HG03066 (cell line): ENCODE measurements at regions not wholly inside any gene's neighbourhood (a gene's known extent, or its start where the extent isn't known, plus 50 kb on each side); places are given as distances from the start of the nearest gene placed in this dataset.
A peak's percentile ranks its signal among the peaks of the same experiment; 100 is the strongest.
"Not testable (repeated sequence)": the region's sequence is repeated elsewhere in the genome, so short reads cannot be mapped to it uniquely, and the experiment has no call there.

Experiments
- ATAC-seq: cut with Tn5 transposase; IDR thresholded peaks from one replicate; pipeline ENCODE4 v1.9.1; 2021; ENCODE audit warnings: low read depth; ENCODE audit not compliant: unreplicated experiment

DNA sequence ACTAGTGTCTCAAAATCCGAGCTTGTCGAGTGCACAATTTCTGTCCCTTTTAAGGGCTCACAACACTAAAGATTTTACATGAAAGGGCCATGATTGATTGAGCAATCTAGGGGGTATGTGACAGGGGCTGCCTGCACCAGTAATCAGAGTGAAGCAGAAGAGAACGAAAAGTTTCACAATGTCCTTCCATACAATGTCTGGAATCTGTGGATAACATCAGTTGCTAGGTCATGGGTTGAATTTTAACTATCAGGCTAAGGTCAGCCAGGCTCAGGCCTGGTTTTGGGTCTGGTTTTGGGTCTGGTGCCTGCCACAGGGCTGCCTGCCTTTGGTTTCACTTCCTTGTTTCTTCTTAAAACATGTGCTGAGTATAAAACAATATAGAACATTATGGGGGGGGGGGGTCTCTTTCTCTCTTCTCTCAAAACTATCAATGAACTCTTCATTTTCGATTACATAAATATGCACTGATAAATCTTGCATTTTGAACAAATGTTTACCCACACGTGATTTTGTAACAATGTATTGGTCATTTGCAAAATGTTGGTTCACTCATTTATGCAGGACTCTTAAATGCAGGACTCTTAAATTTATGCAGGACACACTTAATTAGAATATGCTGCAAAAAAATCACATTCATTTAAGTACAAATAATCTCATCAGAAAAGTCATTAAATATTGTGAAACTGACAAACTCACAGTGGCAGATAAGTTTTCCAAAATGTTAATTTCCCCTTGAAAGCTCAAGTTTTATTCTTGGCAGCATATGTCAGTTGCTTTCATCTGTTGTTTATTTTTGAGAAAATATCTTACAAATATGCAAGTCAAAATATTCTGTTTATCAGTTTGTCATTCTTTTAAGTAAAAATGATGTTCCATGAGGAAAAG is 290.5 kb upstream of the KYNU start:
- ATAC-seq: no peak

DNA sequence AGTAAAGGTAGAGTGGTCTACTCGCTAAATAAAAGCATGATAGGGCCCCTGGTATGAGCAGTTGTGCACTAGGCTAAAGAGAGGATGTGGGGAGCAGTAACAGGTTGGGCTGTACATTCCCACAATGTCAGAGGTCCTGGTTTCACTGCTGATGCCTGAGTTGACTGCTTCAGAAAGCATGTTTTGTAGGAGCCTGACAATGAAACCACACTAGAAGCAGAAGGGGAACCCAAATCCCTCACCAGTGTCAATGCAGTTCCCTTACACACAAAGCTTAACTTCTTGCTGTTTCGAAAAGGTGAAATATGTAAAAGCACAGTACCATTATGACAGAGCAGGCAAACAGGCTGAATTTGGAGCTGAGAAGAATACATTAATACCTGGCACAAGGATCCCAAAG is 291.7 kb upstream of the KYNU start:
- peak; percentile 67 for ATAC-seq

GRCh38 chr2:142582317-142582716 is 295.1 kb upstream of the KYNU start:
- ATAC-seq: no peak

GRCh38 chr2:142581491-142581890 is 296.0 kb upstream of the KYNU start:
- ATAC-seq: no peak

- no peak for ATAC-seq
Measured at GRCh38 chr2:142580691-142581090, 296.8 kb upstream of the KYNU start.

- ATAC-seq: no peak
Measured at GRCh38 chr2:142575561-142575960, 301.9 kb upstream of the KYNU start.

GRCh38 chr2:142574388-142574787 is 303.1 kb upstream of the KYNU start:
- no peak for ATAC-seq

GRCh38 chr2:142572346-142573132 is 304.9 kb upstream of the KYNU start:
- ATAC-seq: no peak

DNA sequence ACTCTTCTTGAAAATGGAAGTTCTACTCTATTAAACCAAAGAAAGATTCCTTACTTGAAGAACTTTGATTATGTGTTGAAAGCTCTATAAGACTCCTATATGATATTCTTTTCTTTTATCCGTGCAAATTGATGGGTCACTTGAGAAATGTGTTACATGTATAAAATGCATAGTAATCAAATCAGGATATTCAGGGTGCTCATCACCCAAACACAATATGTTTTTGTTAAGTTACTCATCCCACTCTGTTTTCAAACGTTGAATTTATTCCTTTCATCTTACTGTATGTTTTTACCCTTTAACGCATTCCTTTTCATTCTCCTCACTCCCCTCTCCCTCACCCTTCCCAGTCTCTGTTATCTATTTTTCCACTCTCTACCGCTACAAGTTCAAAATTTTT is 305.5 kb upstream of the KYNU start:
- no peak for ATAC-seq

- no peak for ATAC-seq
Measured at GRCh38 chr2:142562900-142563299, 314.6 kb upstream of the KYNU start.

DNA sequence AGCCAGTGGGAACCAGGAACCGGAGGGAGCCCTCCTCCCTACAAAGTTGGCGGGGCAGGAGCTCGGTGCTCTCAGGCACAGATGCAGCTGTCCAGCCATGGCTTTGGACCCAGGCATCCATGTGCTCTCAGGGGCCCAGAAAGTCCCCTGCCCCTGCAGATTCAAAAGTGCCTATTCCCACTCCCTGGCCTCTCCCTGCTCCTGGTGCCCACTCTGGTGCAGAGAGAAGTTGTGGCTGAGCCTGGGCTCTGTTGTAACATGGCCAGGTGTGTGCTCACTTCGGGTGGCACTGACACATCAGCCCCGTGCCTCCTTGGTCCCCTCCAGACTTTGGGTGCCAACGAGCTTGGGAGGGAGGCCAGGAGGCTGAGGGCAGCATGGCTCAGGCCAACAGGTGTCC is 315.8 kb upstream of the KYNU start:
- ATAC-seq: no peak

- no peak for ATAC-seq
Measured at GRCh38 chr2:142557391-142557790, 320.1 kb upstream of the KYNU start.

DNA sequence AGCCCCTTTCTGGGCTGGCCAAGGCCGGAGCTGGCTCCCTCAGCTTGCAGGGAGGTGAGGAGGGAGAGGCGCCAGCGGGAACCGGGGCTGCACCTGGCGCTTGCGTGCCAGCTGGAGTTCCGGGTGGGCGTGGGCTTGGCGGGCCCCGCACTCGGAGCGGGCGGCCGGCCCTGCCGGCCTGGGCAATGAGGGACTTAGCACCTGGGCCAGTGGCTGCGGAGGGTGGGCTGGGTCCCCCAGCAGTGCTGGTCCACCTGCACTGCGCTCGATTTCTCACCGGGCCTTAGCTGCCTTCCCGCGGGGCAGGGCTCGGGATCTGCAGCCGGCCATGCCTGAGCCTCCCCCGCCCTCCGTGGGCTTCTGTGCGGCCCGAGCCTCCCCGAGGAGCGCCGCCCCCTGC is 331.5 kb upstream of the KYNU start:
- ATAC-seq: not testable (repeated sequence)

DNA sequence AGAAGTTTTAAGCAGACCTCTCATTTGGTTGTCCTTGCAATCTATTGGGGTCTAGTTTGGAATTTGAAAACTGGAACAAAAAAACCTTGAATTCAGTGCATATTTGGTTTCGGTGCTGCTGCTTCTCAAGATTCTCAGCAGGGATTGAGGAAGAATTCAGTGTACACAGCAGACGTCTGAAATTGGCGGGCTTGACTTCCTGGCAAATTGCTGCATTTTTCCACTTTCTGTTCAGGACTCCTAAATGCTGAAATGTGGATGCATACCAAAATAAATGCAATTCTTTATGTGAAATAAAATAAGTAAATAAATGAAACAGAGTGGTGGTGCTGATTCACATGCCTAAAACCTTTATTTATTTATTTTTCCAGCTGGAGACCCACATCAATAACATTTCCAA is 332.4 kb upstream of the KYNU start:
- no peak for ATAC-seq

DNA sequence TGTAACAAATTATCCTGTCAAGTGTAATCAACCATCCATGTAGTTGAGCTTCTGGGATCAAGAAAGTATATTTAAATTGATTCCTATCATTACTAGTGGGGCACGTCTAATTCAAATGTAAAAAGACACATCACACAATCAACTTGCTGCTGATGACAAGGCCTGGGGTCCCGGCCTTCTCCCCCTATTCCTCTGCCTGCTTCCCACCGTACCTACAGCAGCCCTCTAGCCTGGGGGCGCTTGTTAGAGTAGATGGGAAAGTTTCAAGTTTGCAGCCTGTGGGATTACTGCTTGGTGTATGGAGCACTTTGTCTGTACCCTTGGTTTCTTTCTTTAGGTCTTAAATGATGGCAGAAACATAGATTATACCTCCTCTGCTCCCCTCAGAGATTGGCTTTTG is 333.3 kb upstream of the KYNU start:
- no peak for ATAC-seq

GRCh38 chr2:142542431-142542910 is 335.0 kb upstream of the KYNU start:
- ATAC-seq: no peak

GRCh38 chr2:142536966-142537365 is 340.5 kb upstream of the KYNU start:
- no peak for ATAC-seq

GRCh38 chr2:142536492-142536891 is 341.0 kb upstream of the KYNU start:
- no peak for ATAC-seq

GRCh38 chr2:142535311-142535710 is 342.2 kb upstream of the KYNU start:
- no peak for ATAC-seq

- ATAC-seq: no peak
Measured at GRCh38 chr2:142533177-142533576, 344.3 kb upstream of the KYNU start.

DNA sequence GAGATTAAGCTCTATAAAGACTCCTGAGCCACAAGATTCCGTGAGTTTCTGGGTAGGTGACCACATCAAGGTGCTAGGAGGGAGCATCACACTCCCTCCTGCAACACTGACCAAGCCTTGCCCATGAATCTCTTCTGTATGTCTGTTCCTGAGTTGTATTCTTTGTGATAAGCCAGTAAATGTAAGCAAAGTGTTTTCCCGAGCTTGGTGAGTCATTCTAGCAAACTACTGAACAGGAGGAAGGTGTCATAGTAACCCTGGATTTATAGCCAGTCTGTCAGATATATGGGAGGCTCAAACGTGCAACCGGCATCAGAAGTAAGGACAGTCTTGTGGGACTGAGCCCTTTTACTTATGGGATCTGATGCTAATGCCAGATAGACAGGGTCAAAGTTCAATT is 346.1 kb upstream of the KYNU start:
- no peak for ATAC-seq

GRCh38 chr2:142525720-142526119 is 351.7 kb upstream of the KYNU start:
- ATAC-seq: no peak
